Myocyte (in vitro differentiated cells): ENCODE measurements at regions not wholly inside any gene's neighbourhood (a gene's known extent, or its start where the extent isn't known, plus 50 kb on each side); places are given as distances from the start of the nearest gene placed in this dataset.
"Not testable (repeated sequence)": the region's sequence is repeated elsewhere in the genome, so short reads cannot be mapped to it uniquely, and the experiment has no call there.

ENCODE experiments used
- DNase-seq: peaks from one replicate; pipeline ENCODE4 v3.0.0-alpha.2; 2012; ENCODE audit warnings: low read depth

DNA sequence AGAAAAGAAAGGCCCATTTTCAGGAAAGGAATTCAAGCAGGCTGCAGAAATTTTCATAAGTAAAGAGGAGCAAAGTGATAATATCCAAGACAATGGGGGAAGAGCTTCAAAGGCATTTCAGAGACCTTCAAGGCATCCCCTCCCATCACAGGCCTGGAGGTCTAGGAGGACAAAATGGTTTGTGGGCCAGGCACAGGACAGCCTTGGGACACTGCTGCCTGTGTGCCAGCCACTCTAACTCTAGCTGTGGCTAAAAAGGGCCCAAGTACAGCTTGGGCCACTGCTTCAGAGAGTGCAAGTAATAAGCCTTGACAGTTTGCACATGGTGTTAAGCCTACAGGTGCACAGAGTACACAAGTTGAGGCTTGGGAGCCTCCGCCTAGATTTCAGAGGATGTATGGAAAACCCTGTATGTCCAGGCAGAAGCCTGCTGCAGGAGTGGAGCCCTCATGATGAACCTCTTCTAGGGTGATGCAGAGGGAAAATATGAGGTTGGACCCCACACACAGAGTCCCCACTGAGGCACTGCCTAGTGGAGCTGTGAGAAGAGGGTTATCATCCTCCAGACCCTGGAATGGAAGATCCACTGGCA lies 51.8 kb upstream of the ZSWIM5 start:
- DNase-seq: no peak

DNA sequence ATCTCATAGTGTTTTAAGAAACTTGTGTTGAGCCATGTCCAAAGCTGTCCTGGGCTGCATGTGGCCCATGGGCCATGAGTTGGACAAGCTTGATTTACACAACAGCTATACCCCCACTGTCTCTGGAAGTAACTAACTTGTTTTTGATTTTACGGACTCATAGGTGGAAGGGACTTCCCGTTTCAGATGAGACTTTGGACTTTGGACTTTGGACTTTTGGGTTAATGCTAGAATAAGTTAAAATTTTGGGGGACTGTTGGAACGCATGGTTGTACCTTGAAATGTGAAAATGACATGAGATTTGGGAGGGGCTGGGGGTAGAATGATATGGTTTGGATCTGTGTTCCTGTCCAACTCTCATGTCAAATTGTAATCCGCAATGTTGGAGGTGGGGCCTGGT lies 52.6 kb upstream of the ZSWIM5 start:
- no peak for DNase-seq

DNA sequence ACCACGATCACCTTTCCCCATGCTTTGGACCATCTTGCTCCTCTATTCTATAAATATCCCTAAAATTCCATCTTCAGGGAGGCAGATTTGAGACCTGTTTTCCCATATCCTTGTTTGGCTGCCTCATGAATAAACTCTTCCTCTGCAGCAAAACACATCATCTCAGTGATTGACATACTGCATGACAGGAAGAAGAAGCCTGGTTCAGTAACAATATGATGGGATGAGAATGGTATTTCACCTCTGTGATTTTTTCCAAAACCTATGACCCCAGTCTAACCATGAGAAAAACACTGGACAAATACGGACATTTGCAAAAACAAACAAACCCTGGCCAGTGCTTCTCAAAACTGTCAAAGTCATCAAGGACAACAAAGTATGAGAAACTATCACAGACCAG lies 53.8 kb upstream of the ZSWIM5 start:
- no peak for DNase-seq

DNA sequence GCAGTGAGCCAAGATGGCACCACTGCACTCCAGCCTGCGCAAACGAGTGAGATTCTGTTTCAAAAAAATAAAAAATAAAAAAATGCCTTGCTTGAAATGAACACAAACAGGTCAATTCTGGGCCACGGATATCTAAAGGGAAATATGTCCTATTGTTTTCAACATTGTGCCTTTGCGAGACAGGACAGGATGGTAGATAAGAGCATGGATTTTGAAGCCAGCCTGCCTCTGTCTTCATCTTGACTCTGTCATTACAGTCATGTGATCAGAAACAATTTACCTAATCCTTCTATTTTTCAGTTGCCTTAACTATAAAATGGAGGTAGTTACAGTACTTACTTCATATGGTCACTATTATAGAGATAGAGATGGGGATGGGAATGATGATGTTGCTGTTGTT lies 56.7 kb upstream of the ZSWIM5 start:
- DNase-seq: no peak

DNA sequence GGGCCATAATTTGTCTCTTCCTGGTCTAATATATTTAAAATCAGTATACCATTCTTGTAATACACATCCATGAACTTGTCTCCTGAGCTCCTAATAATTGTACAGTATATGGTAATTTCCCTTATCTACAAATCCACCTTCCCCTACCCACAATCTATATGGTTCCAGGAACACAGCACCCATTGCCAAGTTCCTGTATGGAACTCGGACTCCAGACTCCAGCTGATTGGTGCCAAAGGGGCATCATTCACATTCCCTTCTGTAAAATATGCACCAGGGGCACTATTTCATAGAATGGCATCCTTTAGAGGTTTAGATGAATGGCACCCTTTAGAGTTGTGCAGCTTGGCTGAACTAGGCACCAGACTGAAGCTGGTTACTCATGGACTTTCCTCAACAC lies 58.8 kb upstream of the ZSWIM5 start:
- DNase-seq: no peak

DNA sequence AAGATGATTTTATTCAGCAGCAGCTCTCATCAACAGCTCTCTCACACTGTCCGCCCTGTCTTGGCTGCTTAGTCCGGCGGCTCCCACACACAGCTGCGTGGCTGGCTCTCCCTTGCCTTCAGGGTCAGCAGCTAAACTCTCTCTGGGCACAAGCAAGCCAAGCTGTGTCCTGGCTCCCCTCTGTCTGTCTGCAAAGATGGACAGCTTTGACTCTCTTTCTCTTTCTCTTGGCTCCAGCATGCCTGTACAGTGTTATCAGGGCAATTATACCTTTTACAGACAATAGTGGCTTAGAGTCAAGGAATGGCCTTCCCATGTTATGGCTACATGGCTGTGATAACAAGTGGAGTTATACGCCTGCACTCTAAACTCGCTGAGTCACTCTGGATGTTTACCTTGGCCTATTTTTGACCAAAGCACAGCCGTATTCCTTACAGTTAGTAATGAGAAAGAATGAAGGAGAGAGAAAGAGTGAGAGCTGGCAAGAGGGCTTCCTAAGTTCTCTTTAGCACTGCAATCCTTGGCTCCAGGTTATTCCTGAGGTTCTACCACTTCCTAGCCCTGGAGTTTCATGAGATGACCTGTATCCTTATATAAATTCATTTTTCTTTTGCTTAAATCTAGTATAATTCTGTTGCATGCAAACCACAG lies 59.9 kb upstream of the ZSWIM5 start:
- DNase-seq: peak; percentile 62

DNA sequence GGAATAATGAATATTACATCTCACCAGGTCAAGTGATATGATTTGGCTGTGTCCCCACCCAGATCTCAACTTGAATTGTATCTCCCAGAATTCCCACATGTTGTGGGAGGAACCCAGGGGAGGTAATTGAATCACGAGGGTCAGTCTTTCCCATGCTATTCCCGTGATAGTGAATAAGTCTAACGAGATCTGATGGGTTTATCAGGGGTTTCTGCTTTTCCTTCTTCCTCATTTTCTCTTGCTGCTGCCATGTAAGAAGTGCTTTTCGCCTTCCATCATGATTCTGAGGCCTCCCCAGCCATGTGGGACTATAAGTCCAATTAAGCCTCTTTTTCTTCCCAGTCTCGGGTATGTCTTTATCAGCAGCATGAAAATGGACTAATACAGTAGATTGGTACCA lies 58.4 kb upstream of the HPDL start:
- DNase-seq: not testable (repeated sequence)

DNA sequence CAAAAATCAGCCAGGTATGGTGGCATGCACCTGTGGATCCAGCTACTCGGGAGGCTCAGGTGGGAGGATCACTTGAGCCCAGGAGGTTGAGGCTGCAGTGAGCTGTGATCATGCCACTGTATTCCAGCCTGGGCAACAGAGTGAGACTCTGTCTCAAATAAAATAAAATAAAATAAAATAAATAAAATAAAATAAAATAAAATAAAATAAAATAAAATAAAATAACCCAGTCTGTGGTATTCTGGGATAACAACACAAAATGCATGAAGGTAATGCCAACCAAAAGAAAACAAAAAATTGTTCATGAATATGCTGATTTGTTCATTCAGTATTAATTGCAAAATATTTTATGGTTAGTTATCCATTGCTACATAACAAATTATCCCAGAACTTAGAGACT lies 54.4 kb upstream of the HPDL start:
- DNase-seq: not testable (repeated sequence)

DNA sequence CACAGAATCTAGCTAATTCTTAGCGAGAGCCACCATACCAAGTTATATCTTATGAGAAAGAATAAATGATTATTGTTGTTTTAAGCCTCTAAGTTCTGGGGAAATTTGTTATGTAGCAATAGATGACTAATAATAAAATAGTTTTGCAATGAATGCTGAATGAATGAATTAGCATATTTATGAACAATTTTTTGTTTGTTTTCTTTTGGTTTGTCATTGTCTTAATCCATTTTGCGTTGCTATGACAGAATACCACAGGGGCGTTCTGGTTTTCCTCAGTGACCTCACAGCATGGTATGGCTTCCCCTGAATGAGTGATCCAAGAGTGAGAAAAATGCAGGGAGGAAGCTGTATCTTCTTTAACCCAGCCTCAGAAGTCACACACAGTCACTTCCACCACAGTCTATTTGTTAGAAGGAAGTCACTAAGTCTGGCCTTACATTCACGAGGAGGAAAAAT lies 53.8 kb upstream of the HPDL start:
- DNase-seq: no peak

DNA sequence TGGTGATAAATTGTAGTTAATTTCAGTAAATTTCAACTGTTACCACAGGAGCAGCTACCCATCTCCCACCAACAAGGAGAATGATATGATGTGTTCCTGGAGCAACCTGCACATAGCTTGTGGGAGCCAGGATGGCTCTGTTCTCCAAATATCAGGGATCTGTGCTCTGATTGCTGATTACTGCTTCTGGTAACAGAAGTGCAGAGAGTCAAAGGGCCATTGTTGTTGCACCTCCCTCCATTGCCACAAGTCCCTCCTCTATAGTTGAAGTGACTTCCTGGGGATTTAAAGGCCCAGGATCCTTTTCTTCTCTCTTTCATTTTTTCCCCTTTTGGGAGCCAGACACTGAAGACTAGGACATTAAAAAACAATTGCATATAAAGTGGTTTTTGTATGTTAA lies 51.6 kb upstream of the HPDL start:
- no peak for DNase-seq
